ENCODE measurements at regions not wholly inside any gene's neighbourhood (a gene's known extent, or its start where the extent isn't known, plus 50 kb on each side); places are given as distances from the start of the nearest gene placed in this dataset.

GRCh38 chr17:12415031-12415430 lies 250.7 kb upstream of the MYOCD start:
- peak overlapping the region in 4 of 5 donors; percentile 7 to 68 (median 48) for H3K27ac ChIP-seq
- intact Hi-C loops (cut with DNase I; ENCODE audit: low total_unique reads) = no loop called here
- H3K4me3 ChIP-seq = no peak overlapping the region
- H3K4me1 ChIP-seq = peaks cover 0 to 12% (median 3%) of the 10 kb centered on the region in 4 donors
- TF ChIP-seq POLR2A (IDR thresholded peaks at IDR 0.05) = no peak
- TF ChIP-seq CTCF (IDR thresholded peaks at IDR 0.05) = no peak
- peak in 2 of 3 donors; percentile 27 to 58 for TF ChIP-seq POLR2AphosphoS5 (IDR thresholded peaks at IDR 0.05)
- TF ChIP-seq EP300 (IDR thresholded peaks at IDR 0.05) = no peak
- DNase-seq = peak in 1 of 2 donors; percentile 57
- no peaks in the 10 kb centered on the region for H3K27me3 ChIP-seq
- no peaks in the 10 kb centered on the region for H3K36me3 ChIP-seq
- WGBS, 5 donors = 53 to 61% (median 58%) methylated on average over 3 of the region's 3 CpGs
- H3K9me3 ChIP-seq = no peaks in the 10 kb centered on the region

GRCh38 chr17:12421077-12421476 lies 244.6 kb upstream of the MYOCD start:
- Histone ChIP-seq H3K4me1 (peaks cover 10 to 25% (median 19%) of the 10 kb centered on the region in 4 donors), H3K36me3 (no peaks in the 10 kb centered on the region), H3K4me3 (no peak overlapping the region), H3K27ac (peak overlapping the region in 3 of 5 donors; percentile 27 to 72 (median 31)), H3K9me3 (peaks cover 0 to 9% (median 0%) of the 10 kb centered on the region in 4 donors), H3K27me3 (no peaks in the 10 kb centered on the region)
- DNase-seq = no peak
- intact Hi-C loops (cut with DNase I; ENCODE audit: low total_unique reads) = no loop called here
- WGBS, 5 donors = 50 to 59% (median 56%) methylated on average over 5 of the region's 5 CpGs
- TF ChIP-seq POLR2A (IDR thresholded peaks at IDR 0.05) = no peak
- TF ChIP-seq POLR2AphosphoS5 (IDR thresholded peaks at IDR 0.05) = no peak
- TF ChIP-seq EP300 (IDR thresholded peaks at IDR 0.05) = no peak
- TF ChIP-seq CTCF (IDR thresholded peaks at IDR 0.05) = no peak

GRCh38 chr17:12421646-12422306 lies 243.9 kb upstream of the MYOCD start:
- Histone ChIP-seq H3K27me3 (no peaks in the 10 kb centered on the region), H3K36me3 (no peaks in the 10 kb centered on the region), H3K27ac (peak overlapping the region in 4 of 5 donors; percentile 12 to 72 (median 57))

GRCh38 chr17:12422651-12423050 lies 243.0 kb upstream of the MYOCD start:
- peaks cover 10 to 25% (median 19%) of the 10 kb centered on the region in 4 donors for H3K4me1 ChIP-seq
- TF ChIP-seq EP300 (IDR thresholded peaks at IDR 0.05) = no peak
- TF ChIP-seq POLR2A (IDR thresholded peaks at IDR 0.05) = no peak
- no peak for TF ChIP-seq POLR2AphosphoS5 (IDR thresholded peaks at IDR 0.05)
- TF ChIP-seq CTCF (IDR thresholded peaks at IDR 0.05) = no peak
- no peaks in the 10 kb centered on the region for H3K27me3 ChIP-seq
- 14 to 44% (median 24%) methylated on average over 8 to 13 of the region's 13 CpGs for WGBS, 5 donors
- intact Hi-C loops (cut with DNase I; ENCODE audit: low total_unique reads) = no loop called here
- no peak overlapping the region for H3K4me3 ChIP-seq
- DNase-seq = peak; percentile 73 to 80
- H3K9me3 ChIP-seq = peaks cover 0 to 9% (median 0%) of the 10 kb centered on the region in 4 donors
- H3K27ac ChIP-seq = peak overlapping the region in 2 of 5 donors; percentile 20 to 71
- H3K36me3 ChIP-seq = no peaks in the 10 kb centered on the region

More at GRCh38 chr17:12421646-12422306, 243.9 kb upstream of the MYOCD start:
- Histone ChIP-seq H3K9me3 (peaks cover 0 to 9% (median 0%) of the 10 kb centered on the region in 4 donors), H3K4me1 (peaks cover 10 to 25% (median 19%) of the 10 kb centered on the region in 4 donors), H3K4me3 (no peak overlapping the region)
- DNase-seq = no peak
- no peak for TF ChIP-seq CTCF (IDR thresholded peaks at IDR 0.05)
- TF ChIP-seq POLR2AphosphoS5 (IDR thresholded peaks at IDR 0.05) = no peak
- TF ChIP-seq POLR2A (IDR thresholded peaks at IDR 0.05) = no peak
- no peak for TF ChIP-seq EP300 (IDR thresholded peaks at IDR 0.05)
- intact Hi-C loops (cut with DNase I; ENCODE audit: low total_unique reads) = no loop called here
- WGBS, 5 donors = 29 to 38% (median 37%) methylated on average over 12 to 15 of the region's 15 CpGs
